ENCODE measurements at regions not wholly inside any gene's neighbourhood (a gene's known extent, or its start where the extent isn't known, plus 50 kb on each side); places are given as distances from the start of the nearest gene placed in this dataset.

GRCh38 chr5:101929628-101930027 is 366.5 kb downstream of the SLCO4C1 start:
- TF ChIP-seq CTCF (IDR thresholded peaks at IDR 0.05; ENCODE audit: low read length) (no peak), EZH2phosphoT487 (IDR thresholded peaks at IDR 0.05; ENCODE audit: low read length) (no peak), EZH2 (optimal IDR thresholded peaks at IDR 0.05; ENCODE audit: low read depth, low read length) (no peak)
